SK-N-MC (cell line): ENCODE measurements at regions not wholly inside any gene's neighbourhood (a gene's known extent, or its start where the extent isn't known, plus 50 kb on each side); places are given as distances from the start of the nearest gene placed in this dataset.
A peak's percentile ranks its signal among the peaks of the same experiment; 100 is the strongest.

Source experiments
- DNase-seq: peaks from one replicate; pipeline ENCODE4 v3.0.0-alpha.2; 2011; ENCODE audit warnings: low read depth, low spot score
- H3K27ac ChIP-seq: fragments of 200-600 bp; sonication (generic); 2 replicates; pipeline ENCODE4 v1.5.1; 2016; ENCODE audit warnings: mixed run types
- H3K36me3 ChIP-seq: fragments of 200-600 bp; sonication (generic); 2 replicates; pipeline ENCODE4 v1.6.1; 2017; ENCODE audit warnings: antibody characterized with exemption, low read length, mixed read lengths; ENCODE audit not compliant: insufficient read depth
- H3K4me3 ChIP-seq: fragments of 200-600 bp; sonication (generic); 2 replicates; pipeline ENCODE4 v1.5.1; 2016
- H3K9ac ChIP-seq: fragments of 200-600 bp; sonication (generic); 2 replicates; pipeline ENCODE4 v1.8.0; 2017; ENCODE audit warnings: mixed run types, mixed read lengths; ENCODE audit not compliant: insufficient read length
- H3K9me3 ChIP-seq: fragments of 200-600 bp; sonication (generic); 2 replicates; pipeline ENCODE4 v1.6.1; 2017; ENCODE audit warnings: low read depth, mild to moderate bottlenecking, antibody characterized with exemption, low read length, moderate library complexity, mixed read lengths
- EZH2 ChIP-seq: fragments of 200-600 bp; sonication (generic); IDR thresholded peaks from one replicate; pipeline ENCODE4 v1.6.1; 2017; ENCODE audit warnings: antibody characterized with exemption
- FOXP2 ChIP-seq: optimal IDR thresholded peaks from 2 replicates; pipeline ENCODE3; 2011; ENCODE audit warnings: mild to moderate bottlenecking, moderate library complexity; ENCODE audit not compliant: insufficient read depth; ENCODE audit errors: extremely low read length, control extremely low read depth
- POLR2AphosphoS5 ChIP-seq: IDR thresholded peaks from 2 replicates; pipeline ENCODE4 v1.6.1; 2012; ENCODE audit warnings: mild to moderate bottlenecking, low read depth, low read length, borderline replicate concordance

DNA sequence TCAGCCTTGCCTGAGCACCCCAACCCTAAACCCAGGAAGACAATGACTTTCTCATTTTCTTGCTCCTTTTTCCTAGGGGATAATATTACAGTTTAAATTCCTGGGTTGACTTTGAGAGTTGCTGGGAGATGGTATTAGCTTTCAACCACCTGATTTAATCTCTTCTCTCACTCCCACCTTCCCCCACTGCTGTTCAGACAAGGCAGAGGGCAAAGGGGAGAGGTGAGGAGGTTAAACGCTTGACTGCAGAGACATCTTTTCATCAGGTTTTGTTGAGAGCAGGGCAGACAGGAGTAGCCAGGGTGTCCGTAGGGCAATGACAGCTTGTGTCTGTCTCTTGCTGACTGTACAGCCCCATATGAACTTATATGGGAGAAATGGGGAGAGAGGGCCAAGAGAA is 811.2 kb downstream of the MAFB start:
- Histone ChIP-seq H3K36me3 (no peaks in the 10 kb centered on the region), H3K4me3 (no peak overlapping the region), H3K9me3 (no peaks in the 10 kb centered on the region), H3K9ac (no peak overlapping the region), H3K27ac (no peak overlapping the region)
- TF ChIP-seq EZH2 (no peak), FOXP2 (no peak), POLR2AphosphoS5 (no peak)
- DNase-seq: no peak

DNA sequence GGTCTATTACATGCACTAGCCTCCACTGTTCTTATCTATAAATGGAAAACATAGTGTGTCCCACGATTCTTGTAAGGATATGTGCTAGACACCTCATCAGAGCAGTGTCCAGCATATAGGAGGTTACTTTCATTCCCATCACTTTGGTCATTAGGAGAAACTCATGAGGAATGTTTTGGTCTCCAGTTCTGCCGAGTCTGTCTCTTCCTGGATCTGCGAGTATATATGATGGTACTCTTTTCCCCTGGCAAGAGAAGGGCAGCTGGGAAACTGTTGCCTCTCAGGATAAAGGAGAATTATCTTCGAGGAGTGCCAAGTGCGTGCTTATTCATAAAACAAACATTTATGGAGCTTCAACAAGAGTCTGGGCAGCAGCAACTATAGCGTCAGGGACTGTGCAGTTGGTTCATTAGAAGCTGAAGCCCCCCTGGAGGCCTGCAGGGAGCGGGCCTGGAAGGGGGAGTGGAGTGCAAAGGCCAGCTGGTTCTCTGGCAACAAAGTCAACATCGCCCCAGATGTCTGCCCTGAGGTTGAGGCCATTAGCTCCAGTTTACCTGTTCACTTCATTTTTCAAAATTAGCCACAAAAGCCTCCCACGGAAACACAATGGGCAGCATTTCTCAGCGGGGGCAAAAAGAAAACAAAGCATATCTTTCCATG is 811.9 kb downstream of the MAFB start:
- DNase-seq: no peak
- Histone ChIP-seq H3K36me3 (no peaks in the 10 kb centered on the region), H3K9me3 (no peaks in the 10 kb centered on the region), H3K9ac (no peak overlapping the region), H3K27ac (no peak overlapping the region), H3K4me3 (no peak overlapping the region)
- TF ChIP-seq POLR2AphosphoS5: no peak
- no peak for TF ChIP-seq FOXP2
- no peak for TF ChIP-seq EZH2

DNA sequence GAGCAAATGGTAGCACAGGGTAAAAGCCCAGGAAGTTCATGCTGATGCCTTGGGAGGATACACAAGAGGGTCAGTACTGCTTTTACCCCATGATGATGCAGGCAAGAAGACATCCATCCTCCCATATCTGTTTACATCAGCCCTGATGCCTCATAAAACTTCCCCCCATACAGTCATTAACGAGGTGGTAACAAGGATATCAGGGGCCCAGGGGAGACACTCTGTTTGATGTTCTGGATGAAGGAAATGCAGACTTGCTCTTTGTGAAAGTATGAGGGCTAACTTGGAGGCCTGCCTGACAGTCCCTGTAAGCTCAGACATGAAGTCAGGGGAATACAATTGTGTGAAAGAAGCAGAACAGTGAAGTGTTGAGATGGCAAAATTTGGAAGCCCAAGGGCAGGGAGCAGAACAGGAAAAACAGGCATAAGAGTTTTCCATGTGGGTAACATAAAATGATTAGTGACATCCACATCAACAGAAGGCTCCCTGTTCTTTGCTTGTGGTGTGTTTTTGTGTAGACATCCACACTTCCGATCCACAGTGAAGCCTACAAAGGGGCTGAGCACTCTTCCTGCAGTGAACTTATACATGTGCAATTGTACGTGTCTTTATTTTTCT is 813.4 kb downstream of the MAFB start:
- DNase-seq: no peak
- H3K9me3 ChIP-seq: no peaks in the 10 kb centered on the region
- TF ChIP-seq FOXP2 (no peak), POLR2AphosphoS5 (no peak), EZH2 (no peak)
- no peak overlapping the region for H3K9ac ChIP-seq
- no peak overlapping the region for H3K27ac ChIP-seq
- no peak overlapping the region for H3K4me3 ChIP-seq
- H3K36me3 ChIP-seq: no peaks in the 10 kb centered on the region

- no peak overlapping the region for H3K4me3 ChIP-seq
- no peak overlapping the region for H3K9ac ChIP-seq
- H3K36me3 ChIP-seq: no peaks in the 10 kb centered on the region
- H3K9me3 ChIP-seq: no peaks in the 10 kb centered on the region
- no peak overlapping the region for H3K27ac ChIP-seq
- no peak for TF ChIP-seq EZH2
- TF ChIP-seq FOXP2: no peak
- TF ChIP-seq POLR2AphosphoS5: no peak
- no peak for DNase-seq
These were observed 814.8 kb downstream of the MAFB start for GRCh38 chr20:39874049-39874893.

DNA sequence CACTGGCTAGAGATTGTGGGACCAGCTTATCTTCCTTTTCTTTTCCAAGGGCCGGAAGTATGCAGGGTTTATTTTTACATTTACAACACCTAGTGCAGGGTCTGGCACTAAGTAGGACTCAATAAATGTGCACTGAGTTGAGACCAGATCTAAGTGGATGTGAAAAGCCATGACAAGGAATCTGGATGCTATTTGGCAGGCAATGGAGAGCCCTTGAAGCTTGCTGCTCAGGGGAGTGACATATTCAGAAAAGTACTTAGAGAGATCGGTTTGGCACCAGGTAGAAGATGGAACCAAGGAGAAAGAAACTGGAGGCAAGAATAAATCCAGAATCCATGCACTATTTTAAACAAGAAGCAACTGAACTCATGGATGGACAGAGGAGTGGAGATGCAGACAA is 815.8 kb downstream of the MAFB start:
- Histone ChIP-seq H3K27ac (no peak overlapping the region), H3K9me3 (no peaks in the 10 kb centered on the region), H3K9ac (no peak overlapping the region), H3K4me3 (no peak overlapping the region), H3K36me3 (no peaks in the 10 kb centered on the region)
- no peak for TF ChIP-seq POLR2AphosphoS5
- TF ChIP-seq EZH2: no peak
- TF ChIP-seq FOXP2: no peak
- no peak for DNase-seq

- no peak overlapping the region for H3K27ac ChIP-seq
- no peak overlapping the region for H3K4me3 ChIP-seq
- no peaks in the 10 kb centered on the region for H3K36me3 ChIP-seq
- no peak overlapping the region for H3K9ac ChIP-seq
- DNase-seq: no peak
- no peaks in the 10 kb centered on the region for H3K9me3 ChIP-seq
- TF ChIP-seq EZH2 (no peak), FOXP2 (no peak), POLR2AphosphoS5 (no peak)
These were observed 818.0 kb downstream of the MAFB start for GRCh38 chr20:39871013-39871412.

- Histone ChIP-seq H3K9me3 (no peaks in the 10 kb centered on the region), H3K4me3 (no peak overlapping the region), H3K36me3 (no peaks in the 10 kb centered on the region), H3K9ac (no peak overlapping the region), H3K27ac (peak overlapping the region; percentile 29; the same call in 1 of the 2 replicates)
- no peak for DNase-seq
- TF ChIP-seq EZH2 (no peak), FOXP2 (no peak), POLR2AphosphoS5 (no peak)
These were observed 823.6 kb downstream of the MAFB start for GRCh38 chr20:39865446-39865845.

DNA sequence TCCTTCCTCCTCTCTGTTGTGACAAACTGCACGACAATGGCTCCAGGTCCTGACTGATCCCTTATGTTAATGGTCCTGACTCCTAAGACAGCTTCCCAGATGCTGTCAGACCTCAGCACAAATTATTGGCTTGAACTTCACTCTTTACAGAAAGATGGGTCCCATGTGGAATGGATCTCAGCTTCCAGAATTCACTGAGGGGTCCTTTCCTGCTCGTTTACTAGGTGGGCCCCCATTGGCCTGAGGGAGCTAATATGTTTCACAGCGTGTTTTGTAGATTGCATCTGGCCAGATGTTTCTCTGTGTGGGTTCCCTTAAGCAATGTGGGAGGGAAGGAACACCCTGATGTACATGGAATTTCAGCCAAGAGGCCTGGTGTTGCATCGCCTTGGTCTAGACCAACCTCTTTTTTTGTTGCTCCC is 826.6 kb downstream of the MAFB start:
- H3K9me3 ChIP-seq: no peaks in the 10 kb centered on the region
- DNase-seq: no peak
- peak overlapping the region; percentile 77 for H3K27ac ChIP-seq
- TF ChIP-seq EZH2: no peak
- TF ChIP-seq FOXP2: no peak
- no peak for TF ChIP-seq POLR2AphosphoS5
- H3K36me3 ChIP-seq: no peaks in the 10 kb centered on the region
- H3K9ac ChIP-seq: no peak overlapping the region
- H3K4me3 ChIP-seq: no peak overlapping the region

DNA sequence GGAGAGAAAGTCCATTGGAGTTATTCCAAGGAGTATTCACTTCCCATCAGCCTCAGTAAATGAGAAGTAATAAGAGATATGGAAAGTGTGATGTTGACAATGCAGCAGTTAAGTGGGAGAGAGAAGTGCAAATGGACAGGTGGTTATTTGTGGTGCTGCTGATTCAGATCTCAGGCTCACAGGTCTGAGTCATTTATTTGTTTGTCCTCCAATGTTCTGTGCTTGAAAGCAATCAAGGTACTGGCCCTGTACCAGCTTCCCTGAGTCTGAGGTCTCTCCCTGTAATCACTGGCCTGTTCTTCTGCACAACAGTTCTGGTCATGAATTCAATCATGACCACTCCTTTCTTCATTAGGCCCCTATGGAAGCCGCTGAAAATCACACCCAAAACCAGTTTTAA is 827.7 kb downstream of the MAFB start:
- Histone ChIP-seq H3K9ac (no peak overlapping the region), H3K27ac (no peak overlapping the region; the same call in 1 of the 2 replicates), H3K4me3 (no peak overlapping the region), H3K36me3 (no peaks in the 10 kb centered on the region), H3K9me3 (no peaks in the 10 kb centered on the region)
- TF ChIP-seq POLR2AphosphoS5: no peak
- no peak for TF ChIP-seq EZH2
- TF ChIP-seq FOXP2: no peak
- no peak for DNase-seq
